Smooth muscle cell (in vitro differentiated cells): ENCODE measurements at regions not wholly inside any gene's neighbourhood (a gene's known extent, or its start where the extent isn't known, plus 50 kb on each side); places are given as distances from the start of the nearest gene placed in this dataset.
"Not testable (repeated sequence)": the region's sequence is repeated elsewhere in the genome, so short reads cannot be mapped to it uniquely, and the experiment has no call there.

Experiments used
- DNase-seq: peaks from one replicate; lab custom pipeline; 2025; ENCODE audit not compliant: unreplicated experiment; lab: John Stamatoyannopoulos, UW
- H2AFZ ChIP-seq: fragments of 200-600 bp; sonication (generic); 2 replicates; pipeline ENCODE4 v1.6.0; 2016; ENCODE audit warnings: antibody characterized with exemption, low read depth, mild to moderate bottlenecking
- H3F3A ChIP-seq: fragments of 200-600 bp; sonication (generic); 2 replicates; pipeline ENCODE4 v1.6.0; 2017; ENCODE audit warnings: antibody characterized with exemption, low read depth
- H3K27ac ChIP-seq: fragments of 200-600 bp; sonication (generic); 2 replicates; pipeline ENCODE4 v1.5.1; 2016; ENCODE audit warnings: low read depth, mild to moderate bottlenecking
- H3K27me3 ChIP-seq: fragments of 200-600 bp; sonication (generic); 2 replicates; pipeline ENCODE4 v1.6.1; 2016; ENCODE audit warnings: low read depth, mild to moderate bottlenecking
- H3K36me3 ChIP-seq: fragments of 200-600 bp; sonication (generic); 2 replicates; pipeline ENCODE4 v1.5.1; 2016; ENCODE audit warnings: low read depth
- H3K4me1 ChIP-seq: fragments of 200-600 bp; sonication (generic); 2 replicates; pipeline ENCODE4 v1.5.1; 2016; ENCODE audit warnings: low read depth
- H3K4me2 ChIP-seq: fragments of 200-600 bp; sonication (generic); 2 replicates; pipeline ENCODE4 v1.6.0; 2016; ENCODE audit warnings: mild to moderate bottlenecking
- H3K4me3 ChIP-seq: fragments of 200-600 bp; sonication (generic); 2 replicates; pipeline ENCODE4 v1.5.1; 2016; ENCODE audit warnings: mild to moderate bottlenecking
- H3K79me2 ChIP-seq: fragments of 200-600 bp; sonication (generic); 2 replicates; pipeline ENCODE4 v1.6.0; 2016; ENCODE audit warnings: low read depth, mild to moderate bottlenecking
- H3K9ac ChIP-seq: fragments of 200-600 bp; sonication (generic); 2 replicates; pipeline ENCODE4 v1.6.0; 2016; ENCODE audit warnings: low read depth
- H3K9me3 ChIP-seq: fragments of 200-600 bp; sonication (generic); replicated peaks from 2 replicates; pipeline ENCODE4 v1.5.1; 2016; ENCODE audit warnings: low read depth
- H4K20me1 ChIP-seq: fragments of 200-600 bp; sonication (generic); 2 replicates; pipeline ENCODE4 v1.6.0; 2016; ENCODE audit warnings: low read depth
- WGBS: methylation state at CpG from one replicate; pipeline ENCODE4 v1.1.7; 2016; ENCODE audit warnings: low lambda C conversion rate; 5-methylcytosine and 5-hydroxymethylcytosine counted together
- TF ChIP-seq, protein P1 (sequence below): fragments of 200-600 bp; sonication (generic); IDR thresholded peaks from 2 replicates; pipeline ENCODE4 v1.5.1; 2017; ENCODE audit warnings: borderline replicate concordance, mild to moderate bottlenecking, antibody characterized with exemption; ENCODE audit not compliant: insufficient read depth, poor library complexity, severe bottlenecking

- DNase-seq: no peak
- no peak overlapping the region for H3K4me3 ChIP-seq
- H3K4me1 ChIP-seq: no peaks in the 10 kb centered on the region
- no peaks in the 10 kb centered on the region for H3F3A ChIP-seq
- H4K20me1 ChIP-seq: no peaks in the 10 kb centered on the region
- H3K27ac ChIP-seq: no peak overlapping the region
- H3K4me2 ChIP-seq: no peak overlapping the region
- 84% methylated on average over 3 of the region's 3 CpGs for WGBS
- TF ChIP-seq, protein P1, sequence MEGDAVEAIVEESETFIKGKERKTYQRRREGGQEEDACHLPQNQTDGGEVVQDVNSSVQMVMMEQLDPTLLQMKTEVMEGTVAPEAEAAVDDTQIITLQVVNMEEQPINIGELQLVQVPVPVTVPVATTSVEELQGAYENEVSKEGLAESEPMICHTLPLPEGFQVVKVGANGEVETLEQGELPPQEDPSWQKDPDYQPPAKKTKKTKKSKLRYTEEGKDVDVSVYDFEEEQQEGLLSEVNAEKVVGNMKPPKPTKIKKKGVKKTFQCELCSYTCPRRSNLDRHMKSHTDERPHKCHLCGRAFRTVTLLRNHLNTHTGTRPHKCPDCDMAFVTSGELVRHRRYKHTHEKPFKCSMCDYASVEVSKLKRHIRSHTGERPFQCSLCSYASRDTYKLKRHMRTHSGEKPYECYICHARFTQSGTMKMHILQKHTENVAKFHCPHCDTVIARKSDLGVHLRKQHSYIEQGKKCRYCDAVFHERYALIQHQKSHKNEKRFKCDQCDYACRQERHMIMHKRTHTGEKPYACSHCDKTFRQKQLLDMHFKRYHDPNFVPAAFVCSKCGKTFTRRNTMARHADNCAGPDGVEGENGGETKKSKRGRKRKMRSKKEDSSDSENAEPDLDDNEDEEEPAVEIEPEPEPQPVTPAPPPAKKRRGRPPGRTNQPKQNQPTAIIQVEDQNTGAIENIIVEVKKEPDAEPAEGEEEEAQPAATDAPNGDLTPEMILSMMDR: no peak
- no peak overlapping the region for H3K9ac ChIP-seq
- no peaks in the 10 kb centered on the region for H3K36me3 ChIP-seq
- H2AFZ ChIP-seq: no peak overlapping the region
- H3K79me2 ChIP-seq: no peaks in the 10 kb centered on the region
- no peaks in the 10 kb centered on the region for H3K27me3 ChIP-seq
- no peaks in the 10 kb centered on the region for H3K9me3 ChIP-seq
Observed at GRCh38 chr13:87954091-87954490, 282.9 kb downstream of the SLITRK5 start.

GRCh38 chr13:87961546-87961945 lies 290.4 kb downstream of the SLITRK5 start:
- H2AFZ ChIP-seq: no peak overlapping the region
- WGBS: 96% methylated on average over 3 of the region's 3 CpGs
- no peak for DNase-seq
- no peak overlapping the region for H3K27ac ChIP-seq
- no peak overlapping the region for H3K4me2 ChIP-seq
- H3K79me2 ChIP-seq: no peaks in the 10 kb centered on the region
- TF ChIP-seq, protein P1: no peak
- H3F3A ChIP-seq: no peaks in the 10 kb centered on the region
- no peak overlapping the region for H3K9ac ChIP-seq
- H3K27me3 ChIP-seq: no peaks in the 10 kb centered on the region
- no peaks in the 10 kb centered on the region for H3K9me3 ChIP-seq
- H3K36me3 ChIP-seq: no peaks in the 10 kb centered on the region
- H3K4me1 ChIP-seq: no peaks in the 10 kb centered on the region
- H4K20me1 ChIP-seq: no peaks in the 10 kb centered on the region
- H3K4me3 ChIP-seq: no peak overlapping the region

DNA sequence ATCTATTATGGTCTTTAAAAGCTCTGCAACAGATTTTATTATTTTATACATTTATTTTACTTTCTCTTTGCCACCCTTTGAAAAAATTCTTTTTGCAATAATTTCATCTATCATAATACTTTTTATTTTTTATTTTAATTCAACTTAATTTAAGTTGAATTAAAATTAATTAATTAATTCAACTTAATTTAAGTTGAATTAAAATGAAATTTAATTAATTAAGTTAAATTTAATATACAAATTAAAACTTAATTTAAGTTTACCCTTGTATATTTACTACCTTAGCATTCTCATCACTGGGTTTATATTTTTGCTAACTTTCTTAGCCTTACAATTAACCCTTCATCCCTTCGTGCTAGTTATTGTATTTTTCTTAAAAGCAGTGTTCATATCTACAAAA lies 301.4 kb downstream of the SLITRK5 start:
- Histone ChIP-seq H3F3A (no peaks in the 10 kb centered on the region), H3K4me3 (no peak overlapping the region), H3K27me3 (no peaks in the 10 kb centered on the region), H3K79me2 (no peaks in the 10 kb centered on the region), H3K27ac (no peak overlapping the region), H2AFZ (no peak overlapping the region), H3K9ac (no peak overlapping the region), H3K36me3 (no peaks in the 10 kb centered on the region), H3K9me3 (no peaks in the 10 kb centered on the region), H4K20me1 (no peaks in the 10 kb centered on the region), H3K4me2 (no peak overlapping the region), H3K4me1 (no peaks in the 10 kb centered on the region)
- WGBS: 86% methylated on average over 1 of the region's 1 CpG
- DNase-seq: no peak
- TF ChIP-seq, protein P1: no peak

GRCh38 chr13:87975035-87975434 lies 303.9 kb downstream of the SLITRK5 start:
- 89% methylated on average over 4 of the region's 4 CpGs for WGBS
- Histone ChIP-seq H3K4me3 (no peak overlapping the region), H3K27me3 (no peaks in the 10 kb centered on the region), H2AFZ (no peak overlapping the region), H3K4me2 (no peak overlapping the region), H3F3A (no peaks in the 10 kb centered on the region), H4K20me1 (no peaks in the 10 kb centered on the region), H3K79me2 (no peaks in the 10 kb centered on the region), H3K27ac (no peak overlapping the region), H3K9ac (no peak overlapping the region), H3K4me1 (no peaks in the 10 kb centered on the region), H3K9me3 (no peaks in the 10 kb centered on the region), H3K36me3 (no peaks in the 10 kb centered on the region)
- TF ChIP-seq, protein P1: no peak
- DNase-seq: no peak

DNA sequence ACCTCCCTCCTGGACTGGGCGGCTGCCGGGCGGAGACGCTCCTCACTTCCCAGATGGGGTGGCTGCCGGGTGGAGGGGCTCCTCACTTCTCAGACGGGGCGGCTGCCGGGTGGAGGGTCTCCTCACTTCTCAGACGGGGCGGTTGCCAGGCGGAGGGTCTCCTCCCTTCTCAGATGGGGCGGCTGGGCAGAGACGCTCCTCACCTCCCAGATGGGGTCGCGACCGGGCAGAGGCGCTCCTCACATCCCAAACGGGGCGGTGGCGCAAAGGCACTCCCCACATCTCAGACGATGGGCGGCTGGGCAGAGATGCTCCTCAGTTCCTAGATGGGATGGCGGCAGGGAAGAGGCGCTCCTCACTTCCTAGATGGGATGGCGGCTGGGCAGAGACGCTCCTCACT lies 305.5 kb downstream of the SLITRK5 start:
- H3F3A ChIP-seq, DNase-seq, H3K27me3 ChIP-seq, H3K4me1 ChIP-seq, H3K9ac ChIP-seq, H3K9me3 ChIP-seq, H3K79me2 ChIP-seq, H3K4me3 ChIP-seq, H3K27ac ChIP-seq, H4K20me1 ChIP-seq, H3K36me3 ChIP-seq, H3K4me2 ChIP-seq, H2AFZ ChIP-seq: not testable (repeated sequence)
- WGBS: 98% methylated on average over 15 of the region's 26 CpGs
